Mucosa of descending colon (tissue), 3 donors: ENCODE measurements at regions not wholly inside any gene's neighbourhood (a gene's known extent, or its start where the extent isn't known, plus 50 kb on each side); places are given as distances from the start of the nearest gene placed in this dataset.

ENCODE experiments used
- ATAC-seq: fragments of 200-7000 bp; cut with Tn5 transposase; one replicate; pipeline ENCODE4 v1.9.1; 2020; ENCODE audit warnings: mild to moderate bottlenecking, moderate library complexity
- DNase-seq, 3 donors: peaks; one replicate each; pipeline ENCODE4 v3.0.0-alpha.2; 2020
- H3K36me3 ChIP-seq: fragments of 200-600 bp; one replicate; pipeline ENCODE4 v1.8.0; 2021; ENCODE audit warnings: low read depth, mild to moderate bottlenecking
- H3K4me1 ChIP-seq: fragments of 200-600 bp; one replicate; pipeline ENCODE4 v1.8.0; 2021; ENCODE audit warnings: low read depth, mild to moderate bottlenecking
- H3K4me3 ChIP-seq: fragments of 200-600 bp; one replicate; pipeline ENCODE4 v1.8.0; 2021; ENCODE audit warnings: mild to moderate bottlenecking
- H3K9me3 ChIP-seq: fragments of 200-600 bp; one replicate; pipeline ENCODE4 v1.8.0; 2021; ENCODE audit warnings: mild to moderate bottlenecking
- CTCF ChIP-seq: fragments of 200-600 bp; IDR thresholded peaks from one replicate; pipeline ENCODE4 v1.8.0; 2022; ENCODE audit warnings: antibody characterized with exemption, mild to moderate bottlenecking
- intact Hi-C, 2 donors: fragments of 100-400 bp; cut with DNase I in 1 of 2; cut with micrococcal nuclease in 1 of 2; formaldehyde crosslinking; loops; one replicate each; pipeline versions ENCODE4 v1.11.0 to v1.11.1; 2022; cut with DNase I, micrococcal nuclease
- donor health status: DM: no; HTN: no; CAD: no; lungs with moderate emphysema.
- donor health status: DM: no; HTN: no; CAD: no.
- donor health status: DM: no; HTN: yes; CAD: no.

- no peak for TF ChIP-seq CTCF
- Histone ChIP-seq H3K4me1 (no peaks in the 10 kb centered on the region), H3K9me3 (no peaks in the 10 kb centered on the region), H3K36me3 (no peaks in the 10 kb centered on the region), H3K4me3 (no peak overlapping the region)
- ATAC-seq (peak; percentile 35), DNase-seq (peak in 2 of 3 donors; percentile 5 to 30)
- intact Hi-C loops = loop anchor here in 1 of 2 donors (10.0 kb wide), 1 partner anchor 703 kb away; no protein-coding TSS in a partner anchor
Measured at GRCh38 chr2:65722028-65722778, 289.8 kb upstream of the SPRED2 start.

GRCh38 chr2:65716698-65717097 lies 284.3 kb upstream of the SPRED2 start:
- ATAC-seq (no peak), DNase-seq (no peak)
- Histone ChIP-seq H3K4me1 (no peaks in the 10 kb centered on the region), H3K36me3 (no peaks in the 10 kb centered on the region), H3K4me3 (no peak overlapping the region), H3K9me3 (no peaks in the 10 kb centered on the region)
- intact Hi-C loops = no loop called here
- TF ChIP-seq CTCF = no peak

DNA sequence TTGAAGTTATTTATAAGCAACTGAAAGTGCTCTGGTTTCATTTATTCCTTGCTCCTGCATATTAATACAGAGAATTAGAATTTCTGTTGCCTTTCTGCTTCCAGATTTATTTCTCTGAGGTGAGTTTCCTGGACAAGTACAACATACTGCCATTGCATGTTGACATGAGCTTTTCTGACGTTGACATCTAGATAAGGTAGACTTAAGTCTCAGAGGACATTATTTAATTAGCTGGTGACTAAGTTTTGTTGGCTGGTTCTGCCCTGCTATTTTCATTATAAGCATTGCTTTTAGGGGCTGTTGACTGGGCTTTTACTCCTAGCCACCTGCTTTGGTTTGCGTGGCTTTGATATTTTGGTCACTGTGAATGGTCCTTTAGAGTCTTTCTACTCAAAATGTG lies 282.9 kb upstream of the SPRED2 start:
- Histone ChIP-seq H3K4me3 (no peak overlapping the region), H3K4me1 (no peaks in the 10 kb centered on the region), H3K9me3 (no peaks in the 10 kb centered on the region), H3K36me3 (no peaks in the 10 kb centered on the region)
- no peak for TF ChIP-seq CTCF
- DNase-seq (no peak), ATAC-seq (no peak)
- intact Hi-C loops = no loop called here

DNA sequence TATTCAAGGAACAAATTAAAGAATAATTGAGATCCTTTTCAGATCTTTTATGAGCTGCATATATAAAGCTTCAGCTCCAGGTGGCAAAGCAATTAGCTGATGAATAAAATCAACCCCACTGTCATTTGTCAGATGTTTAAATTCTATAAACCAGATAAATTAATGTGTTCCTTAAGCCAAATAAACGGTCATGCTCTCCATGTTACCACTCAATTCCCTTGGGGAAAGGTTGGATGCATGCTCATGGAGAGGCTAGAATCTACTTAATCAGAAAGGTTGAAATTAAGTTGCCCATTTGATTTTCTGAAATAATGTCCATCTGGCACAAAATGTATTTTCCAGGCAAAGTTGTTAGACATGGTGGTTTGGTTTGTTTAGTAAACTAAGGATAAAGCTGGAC lies 282.5 kb upstream of the SPRED2 start:
- no peak for TF ChIP-seq CTCF

GRCh38 chr2:65711863-65712262 lies 279.5 kb upstream of the SPRED2 start:
- intact Hi-C loops = no loop called here
- no peaks in the 10 kb centered on the region for H3K9me3 ChIP-seq
- no peak overlapping the region for H3K4me3 ChIP-seq
- DNase-seq (no peak), ATAC-seq (no peak)
- no peak for TF ChIP-seq CTCF
- no peaks in the 10 kb centered on the region for H3K36me3 ChIP-seq
- H3K4me1 ChIP-seq = no peaks in the 10 kb centered on the region

More for the DNA sequence above, 282.5 kb upstream of the SPRED2 start:
- ATAC-seq (no peak), DNase-seq (no peak)
- H3K36me3 ChIP-seq = no peaks in the 10 kb centered on the region
- intact Hi-C loops = no loop called here
- no peaks in the 10 kb centered on the region for H3K9me3 ChIP-seq
- H3K4me1 ChIP-seq = no peaks in the 10 kb centered on the region
- no peak overlapping the region for H3K4me3 ChIP-seq
